ENCODE measurements at regions not wholly inside any gene's neighbourhood (a gene's known extent, or its start where the extent isn't known, plus 50 kb on each side); places are given as distances from the start of the nearest gene placed in this dataset.

- Mint-ChIP-seq H3K36me3 (ENCODE audit: insufficient read depth) (no peaks in the 10 kb centered on the region), H3K27ac (no peak overlapping the region), H3K9me3 (ENCODE audit: low read depth) (no peaks in the 10 kb centered on the region), H3K4me3 (ENCODE audit: low read depth) (no peak overlapping the region), H3K27me3 (peaks cover 14% of the 10 kb centered on the region), H3K4me1 (ENCODE audit: low read depth) (peaks cover 7% of the 10 kb centered on the region)
- TF ChIP-seq CTCF (IDR thresholded peaks at IDR 0.05; ENCODE audit: unreplicated experiment) = no peak
- DNase-seq (ENCODE audit: low spot score, unreplicated experiment) = no peak
These were observed 1251.2 kb downstream of the AACS start for GRCh38 chr12:126316411-126316810.

GRCh38 chr12:126337556-126338441, 1272.6 kb downstream of the AACS start:
- H3K9me3 Mint-ChIP-seq (ENCODE audit: low read depth) = peaks cover 8% of the 10 kb centered on the region
- H3K36me3 Mint-ChIP-seq (ENCODE audit: insufficient read depth) = no peaks in the 10 kb centered on the region
- DNase-seq (ENCODE audit: low spot score, unreplicated experiment) = no peak
- H3K27ac Mint-ChIP-seq = no peak overlapping the region
- H3K4me1 Mint-ChIP-seq (ENCODE audit: low read depth) = no peaks in the 10 kb centered on the region
- H3K27me3 Mint-ChIP-seq = peaks cover 8% of the 10 kb centered on the region
- TF ChIP-seq CTCF (IDR thresholded peaks at IDR 0.05; ENCODE audit: unreplicated experiment) = no peak
- H3K4me3 Mint-ChIP-seq (ENCODE audit: low read depth) = no peak overlapping the region

GRCh38 chr12:126342866-126343265, 1277.6 kb downstream of the AACS start:
- no peak for DNase-seq (ENCODE audit: low spot score, unreplicated experiment)
- Mint-ChIP-seq H3K27ac (no peak overlapping the region), H3K9me3 (ENCODE audit: low read depth) (peaks cover 12% of the 10 kb centered on the region)

GRCh38 chr12:126343321-126343720, 1278.1 kb downstream of the AACS start:
- Mint-ChIP-seq H3K36me3 (ENCODE audit: insufficient read depth) (no peaks in the 10 kb centered on the region), H3K4me3 (ENCODE audit: low read depth) (no peak overlapping the region), H3K9me3 (ENCODE audit: low read depth) (peaks cover 12% of the 10 kb centered on the region), H3K27ac (no peak overlapping the region), H3K27me3 (peaks cover 11% of the 10 kb centered on the region), H3K4me1 (ENCODE audit: low read depth) (no peaks in the 10 kb centered on the region)
- TF ChIP-seq CTCF (IDR thresholded peaks at IDR 0.05; ENCODE audit: unreplicated experiment) = no peak
- no peak for DNase-seq (ENCODE audit: low spot score, unreplicated experiment)

More at GRCh38 chr12:126342866-126343265, 1277.6 kb downstream of the AACS start:
- no peaks in the 10 kb centered on the region for H3K36me3 Mint-ChIP-seq (ENCODE audit: insufficient read depth)
- H3K4me1 Mint-ChIP-seq (ENCODE audit: low read depth) = no peaks in the 10 kb centered on the region
- peaks cover 13% of the 10 kb centered on the region for H3K27me3 Mint-ChIP-seq
- no peak overlapping the region for H3K4me3 Mint-ChIP-seq (ENCODE audit: low read depth)
- no peak for TF ChIP-seq CTCF (IDR thresholded peaks at IDR 0.05; ENCODE audit: unreplicated experiment)

- H3K4me3 Mint-ChIP-seq (ENCODE audit: low read depth) = no peak overlapping the region
- H3K36me3 Mint-ChIP-seq (ENCODE audit: insufficient read depth) = no peaks in the 10 kb centered on the region
- no peaks in the 10 kb centered on the region for H3K4me1 Mint-ChIP-seq (ENCODE audit: low read depth)
- H3K9me3 Mint-ChIP-seq (ENCODE audit: low read depth) = peaks cover 8% of the 10 kb centered on the region
- DNase-seq (ENCODE audit: low spot score, unreplicated experiment) = no peak
- H3K27me3 Mint-ChIP-seq = peaks cover 8% of the 10 kb centered on the region
- TF ChIP-seq CTCF (IDR thresholded peaks at IDR 0.05; ENCODE audit: unreplicated experiment) = no peak
- no peak overlapping the region for H3K27ac Mint-ChIP-seq
These were observed 1280.9 kb downstream of the AACS start for GRCh38 chr12:126346087-126346486.

Measured in progenitor cell of endocrine pancreas (in vitro differentiated cells).